Tibial nerve (tissue), 4 donors: ENCODE measurements at regions not wholly inside any gene's neighbourhood (a gene's known extent, or its start where the extent isn't known, plus 50 kb on each side); places are given as distances from the start of the nearest gene placed in this dataset.

Experiments
- DNase-seq, 2 donors: peaks; one replicate each; pipeline ENCODE4 v3.0.0-alpha.2; 2019; ENCODE audit warnings: low spot score in 2 of 2
- H3K27ac ChIP-seq, 4 donors: fragments of 200-600 bp; sonication (generic) in 3 of 4; one replicate each; pipeline ENCODE4 v1.5.1; 2017 to 2019; ENCODE audit warnings: mild to moderate bottlenecking in 1 of 4
- H3K27me3 ChIP-seq, 2 donors: fragments of 200-600 bp; sonication (generic) in 1 of 2; one replicate each; pipeline versions ENCODE4 v1.5.1 to v1.6.0; 2017 to 2019
- H3K36me3 ChIP-seq, 3 donors: fragments of 200-600 bp; sonication (generic); one replicate each; pipeline ENCODE4 v1.5.1; 2018 to 2019
- H3K4me1 ChIP-seq, 4 donors: fragments of 200-600 bp; sonication (generic) in 3 of 4; one replicate each; pipeline ENCODE4 v1.5.1; 2017 to 2019
- H3K4me3 ChIP-seq, 4 donors: fragments of 200-600 bp; sonication (generic) in 3 of 4; one replicate each; pipeline ENCODE4 v1.5.1; 2017 to 2019; ENCODE audit warnings: mild to moderate bottlenecking in 1 of 4, moderate library complexity in 1 of 4
- H3K9me3 ChIP-seq, 4 donors: fragments of 200-600 bp; sonication (generic) in 3 of 4; one replicate each; pipeline ENCODE4 v1.5.1; 2017 to 2019
- EP300 ChIP-seq, 2 donors: sonication (generic); formaldehyde crosslinking; IDR thresholded peaks; one replicate each; pipeline ENCODE4 v1.6.1; 2017; ENCODE audit warnings: antibody characterized with exemption in 2 of 2, mild to moderate bottlenecking in 1 of 2
- POLR2A ChIP-seq, 2 donors: fragments of 450-650 bp; IDR thresholded peaks; one replicate each; pipeline ENCODE4 v1.6.1; 2017; ENCODE audit warnings: antibody characterized with exemption in 2 of 2, mild to moderate bottlenecking in 2 of 2, moderate library complexity in 2 of 2
- WGBS, 2 donors: methylation state at CpG; one replicate each; pipeline ENCODE4 v1.1.5; 2018; 5-methylcytosine and 5-hydroxymethylcytosine counted together
- TF ChIP-seq, protein P1 (sequence below), 5 experiments: fragments of 200-600 bp in 3 of 5; fragments of 450-650 bp in 2 of 5; sonication (generic) in 3 of 5; IDR thresholded peaks; one replicate each; pipeline ENCODE4 v1.5.1; 2016 to 2019; ENCODE audit warnings: antibody characterized with exemption in 5 of 5, mild to moderate bottlenecking in 3 of 5, moderate library complexity in 2 of 5

DNA sequence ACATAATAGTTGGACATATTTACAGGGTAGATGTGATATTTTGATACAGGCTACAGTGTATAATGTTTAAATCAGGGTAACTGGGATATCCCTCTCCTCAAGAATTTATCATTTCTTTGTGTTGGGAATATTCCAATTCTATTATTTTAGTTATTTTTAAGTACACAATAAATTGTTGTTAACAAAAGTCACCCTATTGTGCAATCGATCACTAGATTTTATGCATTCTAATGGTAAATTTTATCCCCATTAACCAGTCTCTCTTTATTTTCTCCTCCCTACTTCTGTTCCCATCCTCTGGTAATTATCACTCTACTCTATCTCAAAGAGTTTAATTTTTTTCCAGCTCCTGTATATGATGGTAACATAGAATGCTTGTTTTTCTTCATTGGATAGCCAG lies 1631.9 kb upstream of the PABPC4L start:
- DNase-seq: no peak
- no peaks in the 10 kb centered on the region for H3K27me3 ChIP-seq
- TF ChIP-seq, protein P1, sequence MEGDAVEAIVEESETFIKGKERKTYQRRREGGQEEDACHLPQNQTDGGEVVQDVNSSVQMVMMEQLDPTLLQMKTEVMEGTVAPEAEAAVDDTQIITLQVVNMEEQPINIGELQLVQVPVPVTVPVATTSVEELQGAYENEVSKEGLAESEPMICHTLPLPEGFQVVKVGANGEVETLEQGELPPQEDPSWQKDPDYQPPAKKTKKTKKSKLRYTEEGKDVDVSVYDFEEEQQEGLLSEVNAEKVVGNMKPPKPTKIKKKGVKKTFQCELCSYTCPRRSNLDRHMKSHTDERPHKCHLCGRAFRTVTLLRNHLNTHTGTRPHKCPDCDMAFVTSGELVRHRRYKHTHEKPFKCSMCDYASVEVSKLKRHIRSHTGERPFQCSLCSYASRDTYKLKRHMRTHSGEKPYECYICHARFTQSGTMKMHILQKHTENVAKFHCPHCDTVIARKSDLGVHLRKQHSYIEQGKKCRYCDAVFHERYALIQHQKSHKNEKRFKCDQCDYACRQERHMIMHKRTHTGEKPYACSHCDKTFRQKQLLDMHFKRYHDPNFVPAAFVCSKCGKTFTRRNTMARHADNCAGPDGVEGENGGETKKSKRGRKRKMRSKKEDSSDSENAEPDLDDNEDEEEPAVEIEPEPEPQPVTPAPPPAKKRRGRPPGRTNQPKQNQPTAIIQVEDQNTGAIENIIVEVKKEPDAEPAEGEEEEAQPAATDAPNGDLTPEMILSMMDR (IDR thresholded peaks at IDR 0.05): no peak
- TF ChIP-seq EP300 (IDR thresholded peaks at IDR 0.05): no peak
- H3K9me3 ChIP-seq: no peaks in the 10 kb centered on the region
- H3K4me1 ChIP-seq: no peaks in the 10 kb centered on the region
- H3K4me3 ChIP-seq: no peak overlapping the region
- no peak overlapping the region for H3K27ac ChIP-seq
- WGBS, 2 donors: 66 to 85% methylated on average over 1 of the region's 1 CpG
- no peaks in the 10 kb centered on the region for H3K36me3 ChIP-seq

DNA sequence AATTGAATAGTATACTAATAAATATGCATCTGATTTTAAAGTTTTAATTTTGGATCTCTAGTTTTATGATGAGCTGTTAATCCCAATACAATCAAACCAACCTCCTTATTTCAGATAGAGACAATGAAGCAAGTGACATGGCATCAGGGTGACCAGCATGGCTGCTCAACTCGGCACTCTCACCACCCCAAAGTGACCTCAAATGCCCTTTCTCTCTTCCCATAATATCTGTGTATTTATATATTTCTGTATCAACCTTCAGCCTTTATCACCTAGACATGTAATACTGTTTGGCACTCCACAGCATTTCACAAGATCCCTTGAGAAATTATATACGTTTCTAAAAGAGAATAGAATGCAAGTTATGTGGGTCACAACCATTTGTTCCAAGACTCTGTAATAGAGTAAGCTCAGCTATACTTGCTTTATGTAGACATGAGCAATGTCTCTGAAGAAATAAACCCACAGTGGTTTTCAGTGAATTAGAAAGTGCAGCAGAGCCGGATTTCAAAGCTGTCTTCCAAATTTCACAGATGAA lies 1623.2 kb upstream of the PABPC4L start:
- Histone ChIP-seq H3K27me3 (no peaks in the 10 kb centered on the region), H3K4me3 (no peak overlapping the region), H3K4me1 (no peaks in the 10 kb centered on the region), H3K36me3 (no peaks in the 10 kb centered on the region), H3K9me3 (no peaks in the 10 kb centered on the region), H3K27ac (no peak overlapping the region)
- DNase-seq: no peak
- TF ChIP-seq POLR2A (IDR thresholded peaks at IDR 0.05): no peak
- no peak for TF ChIP-seq EP300 (IDR thresholded peaks at IDR 0.05)
- 54 to 63% methylated on average over 3 of the region's 3 CpGs for WGBS, 2 donors

DNA sequence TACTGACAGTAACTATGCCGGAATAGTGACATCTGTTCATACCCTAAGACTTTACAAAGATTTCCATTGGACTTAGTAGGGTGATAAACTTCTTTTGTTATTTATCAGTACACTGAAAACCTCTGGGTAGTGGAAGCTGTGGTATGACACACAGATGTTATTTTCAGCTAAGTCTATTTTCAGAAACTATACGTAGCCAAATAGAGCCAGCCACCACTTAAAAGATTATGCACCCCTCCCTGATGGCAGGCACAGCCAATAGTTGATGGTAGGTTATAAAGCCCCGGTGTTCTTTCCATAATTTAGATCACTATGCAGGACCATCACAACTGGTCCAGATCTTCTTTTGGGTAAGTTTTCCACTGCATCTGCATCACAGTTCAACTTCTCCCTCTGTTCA lies 1603.2 kb upstream of the PABPC4L start:
- TF ChIP-seq EP300 (IDR thresholded peaks at IDR 0.05) (no peak), POLR2A (IDR thresholded peaks at IDR 0.05) (no peak)
- TF ChIP-seq, protein P1 (IDR thresholded peaks at IDR 0.05): no peak
- Histone ChIP-seq H3K4me1 (no peaks in the 10 kb centered on the region), H3K27ac (no peak overlapping the region), H3K36me3 (no peaks in the 10 kb centered on the region), H3K4me3 (no peak overlapping the region), H3K27me3 (no peaks in the 10 kb centered on the region), H3K9me3 (no peaks in the 10 kb centered on the region)
- WGBS, 2 donors: 76 to 81% methylated on average over 3 of the region's 3 CpGs
- DNase-seq: no peak

DNA sequence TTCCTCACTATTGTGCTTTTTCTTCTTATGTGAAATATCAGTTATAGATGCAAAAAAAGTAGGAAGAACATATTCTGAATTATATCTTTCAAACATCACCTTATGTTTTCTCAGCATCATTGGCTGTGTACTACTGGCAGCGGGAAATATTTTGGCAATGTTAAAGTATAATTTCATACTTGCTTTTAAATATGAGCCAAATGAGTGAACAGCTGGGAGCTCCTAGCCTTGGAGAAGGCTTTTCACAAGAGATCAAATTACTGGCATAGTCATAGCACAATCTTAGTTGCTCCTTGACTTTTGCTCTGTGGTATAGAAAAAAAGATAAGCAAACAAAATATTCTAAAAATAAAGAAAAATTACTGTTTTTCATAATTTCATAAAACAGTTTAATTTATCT lies 1575.8 kb upstream of the PABPC4L start:
- H3K9me3 ChIP-seq: no peaks in the 10 kb centered on the region
- no peak for DNase-seq
- H3K4me1 ChIP-seq: no peaks in the 10 kb centered on the region
- no peaks in the 10 kb centered on the region for H3K27me3 ChIP-seq
- no peak overlapping the region for H3K4me3 ChIP-seq
- H3K36me3 ChIP-seq: no peaks in the 10 kb centered on the region
- TF ChIP-seq, protein P1 (IDR thresholded peaks at IDR 0.05): no peak
- TF ChIP-seq POLR2A (IDR thresholded peaks at IDR 0.05): no peak
- no peak overlapping the region for H3K27ac ChIP-seq
- 27 to 83% methylated on average over 1 of the region's 1 CpG for WGBS, 2 donors

DNA sequence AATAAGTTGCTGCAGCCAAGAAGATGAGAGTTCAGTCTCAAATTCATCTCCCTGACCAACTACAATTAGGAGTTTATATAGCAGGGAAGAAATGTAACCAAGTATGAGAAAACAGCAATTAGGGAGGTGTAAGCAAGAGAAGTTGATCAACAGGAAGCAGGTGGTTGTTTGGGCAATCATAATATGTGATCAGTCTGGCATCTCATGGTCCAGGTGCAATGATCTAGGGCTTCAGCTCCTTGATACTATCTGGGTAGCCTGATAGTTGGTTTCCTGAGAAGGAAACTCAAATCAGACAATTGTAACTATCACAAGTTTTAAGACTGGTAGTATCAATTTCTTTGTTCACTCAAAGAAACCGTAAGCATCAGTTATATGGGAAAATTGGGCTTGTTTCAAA lies 1574.3 kb upstream of the PABPC4L start:
- no peaks in the 10 kb centered on the region for H3K9me3 ChIP-seq
- no peaks in the 10 kb centered on the region for H3K36me3 ChIP-seq
- no peaks in the 10 kb centered on the region for H3K4me1 ChIP-seq
- no peak for TF ChIP-seq POLR2A (IDR thresholded peaks at IDR 0.05)
- TF ChIP-seq, protein P1 (IDR thresholded peaks at IDR 0.05): no peak
- no peak for TF ChIP-seq EP300 (IDR thresholded peaks at IDR 0.05)
- no peak overlapping the region for H3K27ac ChIP-seq
- no peak overlapping the region for H3K4me3 ChIP-seq
- H3K27me3 ChIP-seq: no peaks in the 10 kb centered on the region
- no peak for DNase-seq
- WGBS, 2 donors: 84 to 95% methylated on average over 1 of the region's 1 CpG

DNA sequence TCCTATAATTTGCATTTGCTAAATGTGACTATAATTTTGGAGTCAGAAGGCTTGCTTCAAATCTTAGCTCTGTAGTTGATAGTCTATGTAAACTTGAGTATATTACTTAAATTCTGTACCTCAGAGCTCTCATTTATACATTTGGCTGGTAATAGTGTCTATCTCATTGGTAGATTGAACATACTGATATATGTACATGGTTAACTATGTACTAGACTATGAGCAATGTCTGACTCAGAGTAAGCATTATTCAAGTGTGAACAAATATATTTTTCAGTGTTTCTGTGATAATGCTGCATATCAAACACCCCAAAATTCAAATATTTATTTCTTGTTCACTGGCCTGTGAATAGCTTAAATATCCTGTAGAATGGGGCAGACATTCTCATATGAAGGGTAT lies 1568.9 kb upstream of the PABPC4L start:
- peaks cover 0 to 4% (median 0%) of the 10 kb centered on the region in 4 donors for H3K9me3 ChIP-seq
- TF ChIP-seq POLR2A (IDR thresholded peaks at IDR 0.05) (no peak), EP300 (IDR thresholded peaks at IDR 0.05) (no peak)
- TF ChIP-seq, protein P1 (IDR thresholded peaks at IDR 0.05): no peak
- DNase-seq: no peak
- H3K27me3 ChIP-seq: no peaks in the 10 kb centered on the region
- no peak overlapping the region for H3K4me3 ChIP-seq
- no peaks in the 10 kb centered on the region for H3K36me3 ChIP-seq
- H3K27ac ChIP-seq: no peak overlapping the region
- no peaks in the 10 kb centered on the region for H3K4me1 ChIP-seq
